Cardiac muscle cell (in vitro differentiated cells and primary cell): ENCODE measurements at regions not wholly inside any gene's neighbourhood (a gene's known extent, or its start where the extent isn't known, plus 50 kb on each side); places are given as distances from the start of the nearest gene placed in this dataset.

ENCODE experiments used
- DNase-seq, 2 donors: peaks; one replicate each; pipeline versions ENCODE4 v3.0.0 to v3.0.0-alpha.2; 2010 to 2017; ENCODE audit warnings: low read depth in 1 of 2, low spot score in 1 of 2
- H3K27ac ChIP-seq: fragments of 200-600 bp; sonication (generic); 2 replicates; pipeline ENCODE4 v1.5.1; 2016
- H3K27me3 ChIP-seq: fragments of 200-600 bp; sonication (generic); 2 replicates; pipeline ENCODE4 v1.6.0; 2016; ENCODE audit warnings: control low read depth
- H3K36me3 ChIP-seq: fragments of 200-600 bp; sonication (generic); 2 replicates; pipeline ENCODE4 v1.5.1; 2016; ENCODE audit warnings: control low read depth
- H3K4me1 ChIP-seq: fragments of 200-600 bp; sonication (generic); 2 replicates; pipeline ENCODE4 v1.8.1; 2017; ENCODE audit warnings: low read depth, mild to moderate bottlenecking, mixed run types
- H3K4me3 ChIP-seq: fragments of 200-600 bp; sonication (generic); 2 replicates; pipeline ENCODE4 v1.5.1; 2016; ENCODE audit warnings: mild to moderate bottlenecking
- H3K9me3 ChIP-seq: fragments of 200-600 bp; sonication (generic); 2 replicates; pipeline ENCODE4 v1.5.1; 2017; ENCODE audit warnings: low read depth, mild to moderate bottlenecking, control low read depth
- TF ChIP-seq, protein P1 (sequence below): IDR thresholded peaks from 2 replicates; pipeline ENCODE4 v1.5.1; 2012; ENCODE audit warnings: low read depth, mild to moderate bottlenecking, low read length

DNA sequence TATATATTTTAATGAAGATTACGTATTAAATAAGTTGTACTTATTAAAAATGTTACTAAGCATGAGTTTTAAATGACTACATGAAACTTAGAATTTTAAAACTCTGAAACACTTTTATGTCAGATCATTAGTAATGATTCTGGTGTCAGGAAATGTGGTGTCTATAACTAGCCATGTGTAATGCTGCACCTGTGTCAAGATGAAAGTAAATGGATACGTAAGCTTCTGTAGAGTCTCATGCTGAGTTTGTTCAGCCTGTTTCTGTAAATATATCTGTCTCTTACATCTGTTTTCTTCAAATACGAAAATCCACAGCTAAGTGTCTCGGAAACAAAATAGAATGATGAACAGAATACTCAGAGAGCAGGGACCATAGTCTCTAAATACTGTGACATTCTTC lies 278.0 kb upstream of the SMC2 start:
- TF ChIP-seq, protein P1, sequence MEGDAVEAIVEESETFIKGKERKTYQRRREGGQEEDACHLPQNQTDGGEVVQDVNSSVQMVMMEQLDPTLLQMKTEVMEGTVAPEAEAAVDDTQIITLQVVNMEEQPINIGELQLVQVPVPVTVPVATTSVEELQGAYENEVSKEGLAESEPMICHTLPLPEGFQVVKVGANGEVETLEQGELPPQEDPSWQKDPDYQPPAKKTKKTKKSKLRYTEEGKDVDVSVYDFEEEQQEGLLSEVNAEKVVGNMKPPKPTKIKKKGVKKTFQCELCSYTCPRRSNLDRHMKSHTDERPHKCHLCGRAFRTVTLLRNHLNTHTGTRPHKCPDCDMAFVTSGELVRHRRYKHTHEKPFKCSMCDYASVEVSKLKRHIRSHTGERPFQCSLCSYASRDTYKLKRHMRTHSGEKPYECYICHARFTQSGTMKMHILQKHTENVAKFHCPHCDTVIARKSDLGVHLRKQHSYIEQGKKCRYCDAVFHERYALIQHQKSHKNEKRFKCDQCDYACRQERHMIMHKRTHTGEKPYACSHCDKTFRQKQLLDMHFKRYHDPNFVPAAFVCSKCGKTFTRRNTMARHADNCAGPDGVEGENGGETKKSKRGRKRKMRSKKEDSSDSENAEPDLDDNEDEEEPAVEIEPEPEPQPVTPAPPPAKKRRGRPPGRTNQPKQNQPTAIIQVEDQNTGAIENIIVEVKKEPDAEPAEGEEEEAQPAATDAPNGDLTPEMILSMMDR, result no peak
- H3K36me3 ChIP-seq, result no peaks in the 10 kb centered on the region
- H3K27me3 ChIP-seq, result no peaks in the 10 kb centered on the region

GRCh38 chr9:103819936-103820335 lies 274.2 kb upstream of the SMC2 start:
- no peak overlapping the region for H3K4me3 ChIP-seq
- no peaks in the 10 kb centered on the region for H3K9me3 ChIP-seq
- no peak for DNase-seq
- no peaks in the 10 kb centered on the region for H3K4me1 ChIP-seq
- no peaks in the 10 kb centered on the region for H3K27me3 ChIP-seq
- TF ChIP-seq, protein P1, result no peak
- H3K36me3 ChIP-seq, result no peaks in the 10 kb centered on the region
- H3K27ac ChIP-seq, result no peak overlapping the region

More for the DNA sequence above, 278.0 kb upstream of the SMC2 start:
- no peak for DNase-seq
- no peak overlapping the region for H3K27ac ChIP-seq
- no peak overlapping the region for H3K4me3 ChIP-seq
- H3K4me1 ChIP-seq, result no peaks in the 10 kb centered on the region
- H3K9me3 ChIP-seq, result no peaks in the 10 kb centered on the region

- H3K27me3 ChIP-seq, result no peaks in the 10 kb centered on the region
- H3K9me3 ChIP-seq, result no peaks in the 10 kb centered on the region
- H3K27ac ChIP-seq, result no peak overlapping the region
- H3K4me1 ChIP-seq, result no peaks in the 10 kb centered on the region
- DNase-seq, result no peak
- no peak overlapping the region for H3K4me3 ChIP-seq
- H3K36me3 ChIP-seq, result no peaks in the 10 kb centered on the region
- TF ChIP-seq, protein P1, result no peak
Measured at GRCh38 chr9:103821115-103821514, 273.0 kb upstream of the SMC2 start.

- Histone ChIP-seq H3K27ac (no peak overlapping the region), H3K4me1 (no peaks in the 10 kb centered on the region), H3K4me3 (no peak overlapping the region), H3K36me3 (no peaks in the 10 kb centered on the region), H3K27me3 (no peaks in the 10 kb centered on the region), H3K9me3 (no peaks in the 10 kb centered on the region)
- no peak for DNase-seq
- TF ChIP-seq, protein P1, result no peak
Measured at GRCh38 chr9:103837940-103838339, 256.2 kb upstream of the SMC2 start.

- Histone ChIP-seq H3K9me3 (no peaks in the 10 kb centered on the region), H3K4me1 (no peaks in the 10 kb centered on the region), H3K27ac (no peak overlapping the region), H3K27me3 (no peaks in the 10 kb centered on the region), H3K4me3 (no peak overlapping the region), H3K36me3 (no peaks in the 10 kb centered on the region)
- TF ChIP-seq, protein P1, result no peak
- no peak for DNase-seq
Measured at GRCh38 chr9:103839197-103839596, 254.9 kb upstream of the SMC2 start.

GRCh38 chr9:103867886-103868285 lies 226.2 kb upstream of the SMC2 start:
- no peaks in the 10 kb centered on the region for H3K4me1 ChIP-seq
- H3K4me3 ChIP-seq, result no peak overlapping the region
- H3K36me3 ChIP-seq, result no peaks in the 10 kb centered on the region
- TF ChIP-seq, protein P1, result no peak
- H3K9me3 ChIP-seq, result no peaks in the 10 kb centered on the region
- H3K27ac ChIP-seq, result no peak overlapping the region
- DNase-seq, result no peak
- H3K27me3 ChIP-seq, result no peaks in the 10 kb centered on the region
